GM19023 (cell line): ENCODE measurements at regions not wholly inside any gene's neighbourhood (a gene's known extent, or its start where the extent isn't known, plus 50 kb on each side); places are given as distances from the start of the nearest gene placed in this dataset.

Source experiments
- ATAC-seq: cut with Tn5 transposase; IDR thresholded peaks from one replicate; pipeline ENCODE4 v1.9.1; 2021; ENCODE audit warnings: mild to moderate bottlenecking, moderate library complexity; ENCODE audit not compliant: unreplicated experiment

- no peak for ATAC-seq
Observed at GRCh38 chr13:80133631-80134261, 207.2 kb downstream of the SPRY2 start.

DNA sequence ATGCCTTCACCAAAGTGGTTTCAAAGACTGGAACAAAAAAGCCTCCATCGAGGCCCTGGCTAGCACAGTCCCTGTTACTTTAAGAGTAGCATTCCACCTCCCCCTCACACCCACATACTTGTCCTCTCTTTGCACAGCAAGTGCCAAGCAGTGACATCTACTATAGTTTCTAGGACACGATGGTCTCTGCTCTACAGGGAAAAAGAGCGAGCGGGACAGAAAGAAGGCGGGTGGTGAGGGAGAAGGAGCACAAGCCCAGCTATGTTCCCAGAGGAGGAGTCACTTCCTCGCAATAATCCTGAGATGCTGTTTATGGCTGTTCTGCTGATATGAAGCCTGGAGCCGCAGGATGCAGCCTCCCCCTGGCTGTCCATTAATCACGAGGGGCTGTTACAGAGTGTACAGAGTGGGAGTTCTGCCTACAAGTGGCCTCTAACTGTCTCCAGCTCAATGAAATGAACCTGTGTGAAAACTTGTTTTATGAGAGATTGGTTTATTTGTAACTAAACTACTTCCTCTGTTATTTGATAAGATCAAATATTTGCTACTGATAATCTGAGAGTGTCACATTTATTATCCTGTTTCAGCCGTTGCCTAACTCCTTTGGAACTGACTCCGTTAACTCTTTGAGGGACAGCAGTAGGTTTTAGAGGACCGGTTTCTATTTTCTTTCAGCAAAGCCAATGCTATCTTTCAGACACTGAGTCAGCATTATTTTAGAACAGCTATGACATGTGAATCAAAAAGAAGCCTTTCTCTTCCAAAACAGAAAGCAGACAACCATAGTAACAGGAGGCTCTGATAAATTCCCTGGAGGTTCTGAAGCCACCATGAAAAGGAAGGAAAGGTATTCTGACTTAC lies 208.0 kb downstream of the SPRY2 start:
- ATAC-seq: no peak

DNA sequence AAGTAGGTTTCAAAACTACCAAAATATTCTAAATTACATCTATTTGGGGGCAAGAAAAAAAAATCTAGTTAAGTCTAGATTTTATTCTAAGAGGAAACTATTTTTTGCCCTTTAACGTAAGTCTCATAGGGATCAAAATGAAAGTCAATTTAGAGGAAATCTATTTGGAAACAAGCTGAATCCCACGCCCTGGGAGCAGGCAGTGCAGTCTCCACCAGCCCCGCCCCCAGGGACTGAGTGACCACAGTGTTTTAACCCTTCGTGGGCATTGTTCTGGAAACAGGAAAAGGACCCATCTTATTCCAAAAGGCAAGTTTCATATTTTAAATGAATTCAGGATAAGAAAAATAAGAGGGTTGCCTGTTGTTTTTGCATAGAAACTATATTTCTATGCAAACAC lies 209.7 kb downstream of the SPRY2 start:
- ATAC-seq: no peak

GRCh38 chr13:80126389-80127068 lies 214.4 kb downstream of the SPRY2 start:
- ATAC-seq: no peak

DNA sequence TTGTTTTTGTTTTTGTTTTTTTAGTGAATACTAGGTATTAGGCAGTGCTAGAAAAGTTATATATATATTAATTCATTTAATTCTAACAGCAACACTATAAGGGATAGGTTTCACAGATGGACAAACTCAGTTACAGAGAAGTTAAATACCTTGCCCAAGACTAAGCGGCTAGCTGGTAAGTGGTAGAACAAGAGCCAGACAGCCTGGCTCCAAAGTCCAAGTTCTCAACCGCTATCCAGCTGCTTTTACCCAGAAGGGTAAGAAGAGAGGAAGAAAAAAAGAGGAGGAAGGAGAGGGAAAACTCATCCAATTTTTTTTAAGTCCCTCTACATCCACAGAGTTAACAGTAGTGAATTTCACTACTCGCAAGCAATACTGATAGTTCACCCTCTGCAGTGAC lies 217.0 kb downstream of the SPRY2 start:
- ATAC-seq: no peak

- no peak for ATAC-seq
Observed at GRCh38 chr13:80121038-80121437, 219.9 kb downstream of the SPRY2 start.

- ATAC-seq: no peak
Observed at GRCh38 chr13:80118506-80118905, 222.4 kb downstream of the SPRY2 start.

DNA sequence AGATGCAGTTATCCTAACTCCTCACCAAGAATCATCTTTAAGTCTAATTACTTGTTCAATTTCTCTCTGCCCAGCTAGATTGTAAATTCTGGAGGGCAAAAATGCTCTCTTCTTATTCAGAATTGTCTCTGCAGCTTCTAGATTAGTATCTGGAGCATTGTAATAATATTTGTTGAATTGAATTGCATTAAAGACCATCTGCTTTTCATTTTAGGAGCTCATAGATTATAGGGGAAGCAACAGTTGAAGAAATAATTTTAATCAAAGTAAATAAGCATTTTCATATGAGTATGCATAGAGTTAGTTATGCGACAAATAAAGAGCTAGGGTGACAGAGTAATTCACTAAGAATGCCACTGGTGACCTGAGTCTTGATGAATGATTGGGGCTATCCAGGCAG lies 222.8 kb downstream of the SPRY2 start:
- no peak for ATAC-seq

DNA sequence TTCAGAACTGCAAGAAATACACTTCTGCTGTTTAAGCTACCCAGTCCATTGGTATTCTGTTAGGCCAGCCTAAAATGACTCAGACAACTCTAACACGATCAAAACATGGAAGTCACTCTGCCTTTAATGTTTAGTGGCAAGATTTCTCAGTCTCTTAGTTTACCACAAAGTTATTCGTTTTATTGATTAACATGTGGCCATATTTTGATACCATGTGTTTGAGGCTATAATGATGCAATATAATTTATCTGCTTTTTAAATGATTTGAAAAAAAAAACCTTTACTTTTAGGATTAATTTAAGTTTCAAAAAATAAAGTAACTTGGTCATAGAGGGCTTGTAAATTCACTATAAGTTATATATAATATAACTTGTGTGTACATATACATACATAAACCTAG lies 223.4 kb downstream of the SPRY2 start:
- no peak for ATAC-seq

- ATAC-seq: no peak
Observed at GRCh38 chr13:80116107-80116506, 224.8 kb downstream of the SPRY2 start.

- ATAC-seq: no peak
Observed at GRCh38 chr13:80115616-80116015, 225.3 kb downstream of the SPRY2 start.

GRCh38 chr13:80113714-80114454 lies 227.0 kb downstream of the SPRY2 start:
- no peak for ATAC-seq

DNA sequence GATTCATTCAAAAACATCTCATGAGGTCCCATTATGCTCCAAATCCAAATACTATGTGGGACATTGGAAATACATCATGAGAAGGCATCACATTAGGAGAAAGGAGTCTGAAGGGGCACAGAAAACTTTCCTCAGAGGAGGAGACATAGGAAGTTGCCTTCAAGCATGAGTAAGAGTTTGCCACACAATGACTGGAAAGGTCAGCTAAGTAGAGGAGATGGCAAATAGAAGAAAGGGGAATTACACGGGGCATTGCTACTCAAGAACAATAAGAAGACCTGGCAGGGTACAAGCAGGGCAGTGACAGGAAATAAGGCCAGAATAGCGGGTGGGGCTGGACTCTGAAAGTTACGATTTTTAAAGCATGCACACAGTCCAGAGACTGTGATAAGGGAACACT lies 231.6 kb downstream of the SPRY2 start:
- ATAC-seq: no peak

GRCh38 chr13:80105350-80105749 lies 235.6 kb downstream of the SPRY2 start:
- ATAC-seq: no peak

- no peak for ATAC-seq
Observed at GRCh38 chr13:80101040-80101439, 239.9 kb downstream of the SPRY2 start.

GRCh38 chr13:80100636-80101035 lies 240.3 kb downstream of the SPRY2 start:
- no peak for ATAC-seq

DNA sequence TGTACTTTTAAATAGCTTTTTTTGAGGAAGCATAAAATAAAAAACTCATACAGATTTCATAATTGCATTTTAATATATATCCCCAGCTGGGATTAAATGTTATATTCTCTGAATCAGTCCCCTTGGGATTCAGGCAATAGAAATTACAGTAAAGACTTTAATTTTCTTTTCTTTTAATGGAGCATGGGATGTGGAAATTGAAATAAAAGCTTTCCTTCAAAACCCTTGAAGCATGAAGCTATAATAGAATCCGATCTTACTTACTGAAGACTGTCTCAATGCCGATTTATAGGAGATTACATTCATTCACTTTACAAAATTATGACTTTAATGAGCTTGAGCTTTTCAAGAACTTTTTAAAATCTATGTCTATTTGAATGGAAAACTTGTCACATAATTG lies 243.4 kb downstream of the SPRY2 start:
- ATAC-seq: no peak

- no peak for ATAC-seq
Observed at GRCh38 chr13:80096383-80096782, 244.5 kb downstream of the SPRY2 start.

- ATAC-seq: no peak
Observed at GRCh38 chr13:80094526-80094925, 246.4 kb downstream of the SPRY2 start.

DNA sequence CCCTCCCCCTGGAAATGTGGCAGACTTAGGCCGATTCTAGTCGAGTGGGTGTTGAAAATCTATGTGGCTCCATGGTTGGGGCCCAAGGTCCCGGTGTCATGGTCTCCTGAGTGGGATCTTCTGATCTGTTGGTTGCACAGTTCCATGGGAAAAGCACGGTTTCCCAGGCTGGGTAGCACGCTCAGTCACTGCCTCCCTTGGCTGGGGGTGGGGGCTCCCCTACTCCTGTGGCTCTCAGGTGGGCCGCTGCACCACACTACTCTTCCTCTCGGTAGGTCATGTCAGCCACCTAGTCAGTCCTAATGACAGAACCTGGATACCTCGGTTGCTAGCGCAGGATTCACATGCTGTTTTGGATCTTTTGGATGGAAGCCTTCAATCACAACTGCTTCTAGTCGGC lies 247.0 kb downstream of the SPRY2 start:
- ATAC-seq: no peak

GRCh38 chr13:80086304-80086721 lies 254.6 kb downstream of the SPRY2 start:
- ATAC-seq: no peak
